CD4-positive, alpha-beta memory T cell (primary cell): ENCODE measurements at regions not wholly inside any gene's neighbourhood (a gene's known extent, or its start where the extent isn't known, plus 50 kb on each side); places are given as distances from the start of the nearest gene placed in this dataset.

Source experiments
- CTCF ChIA-PET: fragments of 350-600 bp; sonication (Branson Sonifier 250); formaldehyde crosslinking; loops from one replicate; lab custom pipeline; 2021; ENCODE audit warnings: inconsistent platforms; ENCODE audit not compliant: partially characterized antibody; lab: Charles Lee
- POLR2A ChIA-PET: fragments of 350-600 bp; sonication (Branson Sonifier 250); formaldehyde crosslinking; loops from one replicate; lab custom pipeline; 2021; ENCODE audit not compliant: partially characterized antibody; lab: Charles Lee
- DNase-seq, 5 donors: peaks; one replicate each; pipeline versions ENCODE4 v3.0.0 to v3.0.0-alpha.2; 2020 to 2022; ENCODE audit warnings: mixed read lengths in 1 of 5
- H3K27ac ChIP-seq: one replicate; pipeline ENCODE4 v1.7.0; 2013; ENCODE audit warnings: low read depth, low read length
- H3K27me3 ChIP-seq: 2 replicates; pipeline ENCODE4 v1.7.0; 2013; ENCODE audit warnings: mild to moderate bottlenecking, low read length, moderate library complexity; ENCODE audit not compliant: insufficient read depth
- H3K36me3 ChIP-seq: 2 replicates; pipeline ENCODE4 v1.7.0; 2013; ENCODE audit warnings: mild to moderate bottlenecking, low read length, moderate library complexity; ENCODE audit not compliant: insufficient read depth
- H3K4me1 ChIP-seq: 2 replicates; pipeline ENCODE4 v1.7.0; 2013; ENCODE audit warnings: mild to moderate bottlenecking, low read length, moderate library complexity; ENCODE audit not compliant: insufficient read depth
- H3K4me3 ChIP-seq, 2 donors: one replicate each; pipeline ENCODE4 v1.7.0; 2013; ENCODE audit warnings: low read length in 2 of 2, mild to moderate bottlenecking in 1 of 2
- H3K9me3 ChIP-seq, 2 donors: one replicate each; pipeline ENCODE4 v1.7.0; 2013; ENCODE audit warnings: low read length in 2 of 2, control low read depth in 1 of 2; ENCODE audit not compliant: control insufficient read depth in 1 of 2
- H3K27ac Mint-ChIP-seq, 7 donors: one replicate each; pipeline ENCODE4 v1.8.0; 2020 to 2021; ENCODE audit warnings: mixed read lengths in 7 of 7, mild to moderate bottlenecking in 6 of 7, inconsistent platforms in 3 of 7, moderate library complexity in 3 of 7
- H3K27me3 Mint-ChIP-seq, 2 donors: one replicate each; pipeline ENCODE4 v1.8.0; 2020 to 2021; ENCODE audit warnings: mixed read lengths in 2 of 2
- H3K36me3 Mint-ChIP-seq, 2 donors: one replicate each; pipeline ENCODE4 v1.8.0; 2020 to 2021; ENCODE audit warnings: mixed read lengths in 2 of 2, inconsistent platforms in 1 of 2, mild to moderate bottlenecking in 1 of 2
- H3K4me1 Mint-ChIP-seq, 4 donors: one replicate each; pipeline ENCODE4 v1.8.0; 2020 to 2021; ENCODE audit warnings: mixed read lengths in 4 of 4, mild to moderate bottlenecking in 1 of 4
- H3K4me3 Mint-ChIP-seq, 8 donors: one replicate each; pipeline ENCODE4 v1.8.0; 2020 to 2021; ENCODE audit warnings: mixed read lengths in 8 of 8, mild to moderate bottlenecking in 7 of 8, moderate library complexity in 6 of 8, inconsistent platforms in 3 of 8
- H3K9me3 Mint-ChIP-seq, 8 donors: one replicate each; pipeline ENCODE4 v1.8.0; 2020 to 2021; ENCODE audit warnings: mixed read lengths in 8 of 8, mild to moderate bottlenecking in 5 of 8, inconsistent platforms in 3 of 8, moderate library complexity in 1 of 8
- intact Hi-C: fragments of 100-400 bp; cut with micrococcal nuclease; formaldehyde crosslinking; loops from one replicate; pipeline ENCODE4 v1.15.1; 2023

- Histone ChIP-seq H3K27ac (no peak overlapping the region), H3K4me3 (no peak overlapping the region), H3K4me1 (peaks cover 16% of the 10 kb centered on the region), H3K36me3 (no peaks in the 10 kb centered on the region), H3K27me3 (no peaks in the 10 kb centered on the region), H3K9me3 (no peaks in the 10 kb centered on the region)
- peaks cover 0 to 21% (median 12%) of the 10 kb centered on the region in 8 donors for H3K9me3 Mint-ChIP-seq
- no peak overlapping the region for H3K4me3 Mint-ChIP-seq
- H3K36me3 Mint-ChIP-seq, result no peaks in the 10 kb centered on the region
- H3K27ac Mint-ChIP-seq, result peak overlapping the region in 3 of 7 donors; percentile 12 to 58 (median 48)
- H3K27me3 Mint-ChIP-seq, result no peaks in the 10 kb centered on the region
- peaks cover 13 to 23% (median 18%) of the 10 kb centered on the region in 4 donors for H3K4me1 Mint-ChIP-seq
- CTCF ChIA-PET, result no interaction called here
- POLR2A ChIA-PET, result no interaction called here
- intact Hi-C loops, result no loop called here
- no peak for DNase-seq
Observed at GRCh38 chr18:78635093-78635800, 344.4 kb upstream of the SALL3 start.

GRCh38 chr18:78636260-78636659, 343.4 kb upstream of the SALL3 start:
- H3K27ac Mint-ChIP-seq, result peak overlapping the region in 2 of 7 donors; percentile 5 to 62
- no peaks in the 10 kb centered on the region for H3K9me3 ChIP-seq

GRCh38 chr18:78637442-78638402, 341.9 kb upstream of the SALL3 start:
- H3K4me1 Mint-ChIP-seq, result peaks cover 15 to 23% (median 18%) of the 10 kb centered on the region in 4 donors
- Histone ChIP-seq H3K4me3 (no peak overlapping the region), H3K27ac (no peak overlapping the region), H3K36me3 (no peaks in the 10 kb centered on the region), H3K27me3 (no peaks in the 10 kb centered on the region), H3K9me3 (no peaks in the 10 kb centered on the region), H3K4me1 (peaks cover 16% of the 10 kb centered on the region)
- H3K27me3 Mint-ChIP-seq, result peaks cover 2 to 5% of the 10 kb centered on the region in 2 donors
- H3K27ac Mint-ChIP-seq, result no peak overlapping the region
- intact Hi-C loops, result no loop called here
- no peak overlapping the region for H3K4me3 Mint-ChIP-seq
- ChIA-PET POLR2A (no interaction called here), CTCF (no interaction called here)
- peaks cover 0 to 16% (median 6%) of the 10 kb centered on the region in 8 donors for H3K9me3 Mint-ChIP-seq
- DNase-seq, result no peak
- no peaks in the 10 kb centered on the region for H3K36me3 Mint-ChIP-seq

More at GRCh38 chr18:78636260-78636659, 343.4 kb upstream of the SALL3 start:
- Mint-ChIP-seq H3K9me3 (peaks cover 0 to 18% (median 8%) of the 10 kb centered on the region in 8 donors), H3K27me3 (no peaks in the 10 kb centered on the region), H3K4me3 (peak overlapping the region in 1 of 8 donors; percentile 21), H3K4me1 (peaks cover 13 to 23% (median 18%) of the 10 kb centered on the region in 4 donors), H3K36me3 (no peaks in the 10 kb centered on the region)
- H3K27me3 ChIP-seq, result no peaks in the 10 kb centered on the region
- no peak overlapping the region for H3K27ac ChIP-seq
- H3K4me3 ChIP-seq, result no peak overlapping the region
- H3K4me1 ChIP-seq, result peaks cover 16% of the 10 kb centered on the region
- no peaks in the 10 kb centered on the region for H3K36me3 ChIP-seq
- DNase-seq, result no peak
- ChIA-PET CTCF (no interaction called here), POLR2A (no interaction called here)
- intact Hi-C loops, result no loop called here

GRCh38 chr18:78639006-78639950, 340.3 kb upstream of the SALL3 start:
- Histone ChIP-seq H3K36me3 (no peaks in the 10 kb centered on the region), H3K27me3 (no peaks in the 10 kb centered on the region), H3K27ac (no peak overlapping the region), H3K4me1 (peaks cover 9% of the 10 kb centered on the region), H3K4me3 (no peak overlapping the region), H3K9me3 (no peaks in the 10 kb centered on the region)
- Mint-ChIP-seq H3K9me3 (peaks cover 0 to 12% (median 5%) of the 10 kb centered on the region in 8 donors), H3K4me3 (no peak overlapping the region), H3K27me3 (peaks cover 2 to 5% of the 10 kb centered on the region in 2 donors), H3K36me3 (no peaks in the 10 kb centered on the region), H3K27ac (peak overlapping the region in 1 of 7 donors; percentile 64), H3K4me1 (peaks cover 12 to 19% (median 15%) of the 10 kb centered on the region in 4 donors)
- CTCF ChIA-PET, result no interaction called here
- no peak for DNase-seq
- intact Hi-C loops, result no loop called here
- POLR2A ChIA-PET, result no interaction called here

- Mint-ChIP-seq H3K9me3 (peaks cover 0 to 11% (median 5%) of the 10 kb centered on the region in 8 donors), H3K4me3 (no peak overlapping the region), H3K27ac (no peak overlapping the region), H3K4me1 (peaks cover 10 to 14% (median 13%) of the 10 kb centered on the region in 4 donors), H3K36me3 (no peaks in the 10 kb centered on the region), H3K27me3 (peaks cover 4 to 5% of the 10 kb centered on the region in 2 donors)
- ChIA-PET CTCF (no interaction called here), POLR2A (no interaction called here)
- Histone ChIP-seq H3K4me1 (no peaks in the 10 kb centered on the region), H3K27ac (no peak overlapping the region), H3K36me3 (no peaks in the 10 kb centered on the region), H3K27me3 (no peaks in the 10 kb centered on the region), H3K4me3 (no peak overlapping the region), H3K9me3 (no peaks in the 10 kb centered on the region)
- DNase-seq, result no peak
- intact Hi-C loops, result no loop called here
Observed at GRCh38 chr18:78640246-78640995, 339.2 kb upstream of the SALL3 start.

- Histone ChIP-seq H3K4me1 (no peaks in the 10 kb centered on the region), H3K36me3 (no peaks in the 10 kb centered on the region), H3K27me3 (no peaks in the 10 kb centered on the region), H3K4me3 (no peak overlapping the region), H3K27ac (no peak overlapping the region), H3K9me3 (no peaks in the 10 kb centered on the region)
- no peak overlapping the region for H3K4me3 Mint-ChIP-seq
- peak overlapping the region in 1 of 7 donors; percentile 30 for H3K27ac Mint-ChIP-seq
- intact Hi-C loops, result no loop called here
- POLR2A ChIA-PET, result no interaction called here
- H3K4me1 Mint-ChIP-seq, result peaks cover under 1 to 1% (median under 1%) of the 10 kb centered on the region in 4 donors
- no peak for DNase-seq
- H3K36me3 Mint-ChIP-seq, result no peaks in the 10 kb centered on the region
- peaks cover 4 to 5% of the 10 kb centered on the region in 2 donors for H3K27me3 Mint-ChIP-seq
- peaks cover 0 to under 1% (median 0%) of the 10 kb centered on the region in 8 donors for H3K9me3 Mint-ChIP-seq
- CTCF ChIA-PET, result no interaction called here
Observed at GRCh38 chr18:78641689-78642231, 337.9 kb upstream of the SALL3 start.
